ENCODE measurements at regions not wholly inside any gene's neighbourhood (a gene's known extent, or its start where the extent isn't known, plus 50 kb on each side); places are given as distances from the start of the nearest gene placed in this dataset.

GRCh38 chrX:3779546-3779945 lies 66.1 kb upstream of the PRKX start:
- ChIA-PET POLR2A (no interaction called here), CTCF (ENCODE audit: low intra/inter-chr PET ratio) (no interaction called here)
- no peaks in the 10 kb centered on the region for H4K20me1 ChIP-seq (replicated peaks; ENCODE audit: control insufficient read depth, insufficient read depth, low read length)
- H3K36me3 ChIP-seq (ENCODE audit: control insufficient read depth, insufficient read depth, low read length), result no peaks in the 10 kb centered on the region
- H3K79me2 ChIP-seq (ENCODE audit: control insufficient read depth, insufficient read depth, low read length), result no peaks in the 10 kb centered on the region
- intact Hi-C loops (cut with micrococcal nuclease), result no loop called here
- in situ Hi-C loops (cut with MboI), result no loop called here
- H3K9me3 ChIP-seq (replicated peaks; ENCODE audit: control insufficient read depth, insufficient read depth, low read depth, low read length), result no peaks in the 10 kb centered on the region
- no TSS peak for BruUV-seq (replicated peaks)
- no peak overlapping the region for H3K4me3 ChIP-seq
- H3K9ac ChIP-seq (ENCODE audit: insufficient read depth in 1 of 2, low read depth in 2 of 2, low read length in 2 of 2), result no peak overlapping the region
- no peak overlapping the region for H2AFZ ChIP-seq (ENCODE audit: low read depth, low read length)
- no peak overlapping the region for H3K4me2 ChIP-seq (ENCODE audit: insufficient read depth, low read length)
- DNase-seq (ENCODE audit: extremely low read depth in 1 of 4, low spot score in 3 of 4) (no peak), FAIRE-seq (no peak), ATAC-seq (no peak)
- H3K9me1 ChIP-seq (ENCODE audit: control insufficient read depth, insufficient read depth, low read length), result no peaks in the 10 kb centered on the region
- no peaks in the 10 kb centered on the region; a peak in 1 of 5 replicates for H3K27me3 ChIP-seq (ENCODE audit: control insufficient read depth in 2 of 2, insufficient read depth in 2 of 2, low read length in 2 of 2)
- no peak overlapping the region for H3K27ac ChIP-seq (ENCODE audit: extremely low read depth, low read depth, low read length)
- no peaks in the 10 kb centered on the region for H3K4me1 ChIP-seq (replicated peaks in 1 of 2; ENCODE audit: control insufficient read depth in 2 of 2, insufficient read depth in 2 of 2, low read length in 2 of 2)
- TF ChIP-seq POLR3A (IDR thresholded peaks at IDR 0.05; ENCODE audit: borderline replicate concordance, extremely low read depth, insufficient read depth, insufficient read length) (no peak), THRAP3 (IDR thresholded peaks at IDR 0.05; ENCODE audit: borderline replicate concordance) (no peak), ATF1 (CRISPR knock-in tag; IDR thresholded peaks at IDR 0.05) (no peak), ATF1 (tag; IDR thresholded peaks at IDR 0.05) (no peak), TSHZ1 (CRISPR knock-in tag; IDR thresholded peaks at IDR 0.05) (no peak), DIDO1 (tag; IDR thresholded peaks at IDR 0.05; ENCODE audit: low read depth) (no peak), ARID1B (IDR thresholded peaks at IDR 0.05) (no peak), SPI1 (IDR thresholded peaks at IDR 0.05; ENCODE audit: borderline replicate concordance, low read depth, low read length) (no peak), RAD51 (IDR thresholded peaks at IDR 0.05; ENCODE audit: borderline replicate concordance, low read depth) (no peak)
- TF ChIP-seq, protein P1, sequence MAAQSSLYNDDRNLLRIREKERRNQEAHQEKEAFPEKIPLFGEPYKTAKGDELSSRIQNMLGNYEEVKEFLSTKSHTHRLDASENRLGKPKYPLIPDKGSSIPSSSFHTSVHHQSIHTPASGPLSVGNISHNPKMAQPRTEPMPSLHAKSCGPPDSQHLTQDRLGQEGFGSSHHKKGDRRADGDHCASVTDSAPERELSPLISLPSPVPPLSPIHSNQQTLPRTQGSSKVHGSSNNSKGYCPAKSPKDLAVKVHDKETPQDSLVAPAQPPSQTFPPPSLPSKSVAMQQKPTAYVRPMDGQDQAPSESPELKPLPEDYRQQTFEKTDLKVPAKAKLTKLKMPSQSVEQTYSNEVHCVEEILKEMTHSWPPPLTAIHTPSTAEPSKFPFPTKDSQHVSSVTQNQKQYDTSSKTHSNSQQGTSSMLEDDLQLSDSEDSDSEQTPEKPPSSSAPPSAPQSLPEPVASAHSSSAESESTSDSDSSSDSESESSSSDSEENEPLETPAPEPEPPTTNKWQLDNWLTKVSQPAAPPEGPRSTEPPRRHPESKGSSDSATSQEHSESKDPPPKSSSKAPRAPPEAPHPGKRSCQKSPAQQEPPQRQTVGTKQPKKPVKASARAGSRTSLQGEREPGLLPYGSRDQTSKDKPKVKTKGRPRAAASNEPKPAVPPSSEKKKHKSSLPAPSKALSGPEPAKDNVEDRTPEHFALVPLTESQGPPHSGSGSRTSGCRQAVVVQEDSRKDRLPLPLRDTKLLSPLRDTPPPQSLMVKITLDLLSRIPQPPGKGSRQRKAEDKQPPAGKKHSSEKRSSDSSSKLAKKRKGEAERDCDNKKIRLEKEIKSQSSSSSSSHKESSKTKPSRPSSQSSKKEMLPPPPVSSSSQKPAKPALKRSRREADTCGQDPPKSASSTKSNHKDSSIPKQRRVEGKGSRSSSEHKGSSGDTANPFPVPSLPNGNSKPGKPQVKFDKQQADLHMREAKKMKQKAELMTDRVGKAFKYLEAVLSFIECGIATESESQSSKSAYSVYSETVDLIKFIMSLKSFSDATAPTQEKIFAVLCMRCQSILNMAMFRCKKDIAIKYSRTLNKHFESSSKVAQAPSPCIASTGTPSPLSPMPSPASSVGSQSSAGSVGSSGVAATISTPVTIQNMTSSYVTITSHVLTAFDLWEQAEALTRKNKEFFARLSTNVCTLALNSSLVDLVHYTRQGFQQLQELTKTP (IDR thresholded peaks at IDR 0.05; ENCODE audit: low read depth in 1 of 2, partially characterized antibody in 2 of 2), result no peak
- TF ChIP-seq, protein P2, sequence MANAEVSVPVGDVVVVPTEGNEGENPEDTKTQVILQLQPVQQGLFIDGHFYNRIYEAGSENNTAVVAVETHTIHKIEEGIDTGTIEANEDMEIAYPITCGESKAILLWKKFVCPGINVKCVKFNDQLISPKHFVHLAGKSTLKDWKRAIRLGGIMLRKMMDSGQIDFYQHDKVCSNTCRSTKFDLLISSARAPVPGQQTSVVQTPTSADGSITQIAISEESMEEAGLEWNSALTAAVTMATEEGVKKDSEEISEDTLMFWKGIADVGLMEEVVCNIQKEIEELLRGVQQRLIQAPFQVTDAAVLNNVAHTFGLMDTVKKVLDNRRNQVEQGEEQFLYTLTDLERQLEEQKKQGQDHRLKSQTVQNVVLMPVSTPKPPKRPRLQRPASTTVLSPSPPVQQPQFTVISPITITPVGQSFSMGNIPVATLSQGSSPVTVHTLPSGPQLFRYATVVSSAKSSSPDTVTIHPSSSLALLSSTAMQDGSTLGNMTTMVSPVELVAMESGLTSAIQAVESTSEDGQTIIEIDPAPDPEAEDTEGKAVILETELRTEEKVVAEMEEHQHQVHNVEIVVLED (CRISPR knock-in tag; IDR thresholded peaks at IDR 0.05), result no peak
- TF ChIP-seq, protein P3, sequence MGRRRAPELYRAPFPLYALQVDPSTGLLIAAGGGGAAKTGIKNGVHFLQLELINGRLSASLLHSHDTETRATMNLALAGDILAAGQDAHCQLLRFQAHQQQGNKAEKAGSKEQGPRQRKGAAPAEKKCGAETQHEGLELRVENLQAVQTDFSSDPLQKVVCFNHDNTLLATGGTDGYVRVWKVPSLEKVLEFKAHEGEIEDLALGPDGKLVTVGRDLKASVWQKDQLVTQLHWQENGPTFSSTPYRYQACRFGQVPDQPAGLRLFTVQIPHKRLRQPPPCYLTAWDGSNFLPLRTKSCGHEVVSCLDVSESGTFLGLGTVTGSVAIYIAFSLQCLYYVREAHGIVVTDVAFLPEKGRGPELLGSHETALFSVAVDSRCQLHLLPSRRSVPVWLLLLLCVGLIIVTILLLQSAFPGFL (CRISPR knock-in tag; IDR thresholded peaks at IDR 0.05), result no peak
